ENCODE measurements at regions not wholly inside any gene's neighbourhood (a gene's known extent, or its start where the extent isn't known, plus 50 kb on each side); places are given as distances from the start of the nearest gene placed in this dataset.
A peak's percentile ranks its signal among the peaks of the same experiment; 100 is the strongest.

- WGBS (ENCODE audit: insufficient coverage, low coverage, low lambda C conversion rate, missing lambda C conversion rate), result 52% methylated on average over 2 of the region's 2 CpGs
- no peaks in the 10 kb centered on the region for H3K4me1 ChIP-seq
- DNase-seq (no peak), ATAC-seq (no peak)
- TF ChIP-seq, protein P1, sequence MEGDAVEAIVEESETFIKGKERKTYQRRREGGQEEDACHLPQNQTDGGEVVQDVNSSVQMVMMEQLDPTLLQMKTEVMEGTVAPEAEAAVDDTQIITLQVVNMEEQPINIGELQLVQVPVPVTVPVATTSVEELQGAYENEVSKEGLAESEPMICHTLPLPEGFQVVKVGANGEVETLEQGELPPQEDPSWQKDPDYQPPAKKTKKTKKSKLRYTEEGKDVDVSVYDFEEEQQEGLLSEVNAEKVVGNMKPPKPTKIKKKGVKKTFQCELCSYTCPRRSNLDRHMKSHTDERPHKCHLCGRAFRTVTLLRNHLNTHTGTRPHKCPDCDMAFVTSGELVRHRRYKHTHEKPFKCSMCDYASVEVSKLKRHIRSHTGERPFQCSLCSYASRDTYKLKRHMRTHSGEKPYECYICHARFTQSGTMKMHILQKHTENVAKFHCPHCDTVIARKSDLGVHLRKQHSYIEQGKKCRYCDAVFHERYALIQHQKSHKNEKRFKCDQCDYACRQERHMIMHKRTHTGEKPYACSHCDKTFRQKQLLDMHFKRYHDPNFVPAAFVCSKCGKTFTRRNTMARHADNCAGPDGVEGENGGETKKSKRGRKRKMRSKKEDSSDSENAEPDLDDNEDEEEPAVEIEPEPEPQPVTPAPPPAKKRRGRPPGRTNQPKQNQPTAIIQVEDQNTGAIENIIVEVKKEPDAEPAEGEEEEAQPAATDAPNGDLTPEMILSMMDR (IDR thresholded peaks at IDR 0.05), result no peak
- TF ChIP-seq POLR2A (IDR thresholded peaks at IDR 0.05), result no peak
- H3K4me3 ChIP-seq, result no peak overlapping the region
- no peaks in the 10 kb centered on the region for H3K36me3 ChIP-seq
- H3K9me3 ChIP-seq, result no peaks in the 10 kb centered on the region
- H3K27ac ChIP-seq, result no peak overlapping the region
- no peaks in the 10 kb centered on the region for H3K27me3 ChIP-seq
- intact Hi-C loops (cut with DNase I), result no loop called here
Measured at GRCh38 chr4:124192544-124192943, 520.0 kb downstream of the ANKRD50 start.

GRCh38 chr4:124199185-124199584 lies 513.3 kb downstream of the ANKRD50 start:
- Histone ChIP-seq H3K9me3 (no peaks in the 10 kb centered on the region), H3K36me3 (no peaks in the 10 kb centered on the region), H3K4me1 (no peaks in the 10 kb centered on the region), H3K27ac (no peak overlapping the region), H3K4me3 (no peak overlapping the region), H3K27me3 (no peaks in the 10 kb centered on the region)
- TF ChIP-seq, protein P1 (IDR thresholded peaks at IDR 0.05), result no peak
- TF ChIP-seq POLR2A (IDR thresholded peaks at IDR 0.05), result no peak
- 47% methylated on average over 2 of the region's 2 CpGs for WGBS (ENCODE audit: insufficient coverage, low coverage, low lambda C conversion rate, missing lambda C conversion rate)
- DNase-seq (no peak), ATAC-seq (no peak)
- intact Hi-C loops (cut with DNase I), result no loop called here

DNA sequence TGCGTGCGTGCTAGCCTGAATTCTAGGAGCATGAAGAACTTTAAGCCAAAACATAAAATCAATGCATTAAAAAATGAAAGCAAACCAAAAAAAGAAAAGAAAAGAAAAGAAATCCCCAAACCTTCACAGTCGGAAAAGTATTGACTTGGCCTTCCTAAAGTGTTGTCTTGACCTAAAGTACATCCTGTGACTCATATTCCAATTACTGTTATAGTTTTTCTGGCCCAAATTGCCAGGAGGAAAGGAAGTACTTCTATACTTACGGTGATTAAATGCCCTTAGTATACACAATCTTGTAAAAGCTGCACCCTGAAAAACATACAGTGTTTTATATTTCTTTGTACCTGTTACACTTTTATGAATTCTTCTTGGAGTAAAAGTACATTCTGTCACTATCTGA lies 512.8 kb downstream of the ANKRD50 start:
- Histone ChIP-seq H3K4me3 (no peak overlapping the region), H3K9me3 (no peaks in the 10 kb centered on the region), H3K4me1 (no peaks in the 10 kb centered on the region), H3K27ac (no peak overlapping the region), H3K27me3 (no peaks in the 10 kb centered on the region), H3K36me3 (no peaks in the 10 kb centered on the region)
- DNase-seq, result no peak
- 57% methylated on average over 4 of the region's 4 CpGs for WGBS (ENCODE audit: insufficient coverage, low coverage, low lambda C conversion rate, missing lambda C conversion rate)
- ATAC-seq, result peak in 2 of 4 donors; percentile 23 to 48
- intact Hi-C loops (cut with DNase I), result no loop called here
- no peak for TF ChIP-seq POLR2A (IDR thresholded peaks at IDR 0.05)
- TF ChIP-seq, protein P1 (IDR thresholded peaks at IDR 0.05), result no peak

DNA sequence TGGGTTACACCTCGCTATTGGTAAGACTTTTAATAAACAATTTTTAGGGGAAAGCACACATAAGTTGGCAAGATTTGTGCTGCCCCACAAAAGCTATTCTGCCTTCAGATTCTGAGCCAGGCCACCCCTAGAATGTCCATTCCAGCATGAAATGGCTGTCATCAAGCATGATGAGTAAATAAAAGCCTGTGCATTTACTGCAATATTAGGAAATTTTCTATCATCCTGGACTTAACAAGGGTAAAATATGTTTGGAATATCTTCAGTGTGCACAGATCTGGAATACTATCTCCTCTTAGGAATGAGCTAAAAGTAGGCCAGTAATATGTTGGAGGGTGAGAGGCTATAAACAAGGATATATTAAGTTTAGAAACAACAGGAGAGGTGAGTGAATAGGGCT lies 510.9 kb downstream of the ANKRD50 start:
- DNase-seq (no peak), ATAC-seq (no peak)
- H3K4me1 ChIP-seq, result no peaks in the 10 kb centered on the region
- H3K9me3 ChIP-seq, result no peaks in the 10 kb centered on the region
- H3K27me3 ChIP-seq, result no peaks in the 10 kb centered on the region
- H3K27ac ChIP-seq, result no peak overlapping the region
- TF ChIP-seq POLR2A (IDR thresholded peaks at IDR 0.05), result no peak
- TF ChIP-seq, protein P1 (IDR thresholded peaks at IDR 0.05), result no peak
- H3K4me3 ChIP-seq, result no peak overlapping the region
- WGBS (ENCODE audit: insufficient coverage, low coverage, low lambda C conversion rate, missing lambda C conversion rate), result 31% methylated on average over 1 of the region's 1 CpG
- intact Hi-C loops (cut with DNase I), result no loop called here
- H3K36me3 ChIP-seq, result no peaks in the 10 kb centered on the region

- Histone ChIP-seq H3K27ac (no peak overlapping the region), H3K27me3 (no peaks in the 10 kb centered on the region), H3K9me3 (no peaks in the 10 kb centered on the region), H3K4me1 (no peaks in the 10 kb centered on the region), H3K4me3 (no peak overlapping the region), H3K36me3 (no peaks in the 10 kb centered on the region)
- 11% methylated on average over 2 of the region's 2 CpGs for WGBS (ENCODE audit: insufficient coverage, low coverage, low lambda C conversion rate, missing lambda C conversion rate)
- DNase-seq (no peak), ATAC-seq (no peak)
- intact Hi-C loops (cut with DNase I), result no loop called here
- TF ChIP-seq, protein P1 (IDR thresholded peaks at IDR 0.05), result no peak
- no peak for TF ChIP-seq POLR2A (IDR thresholded peaks at IDR 0.05)
Measured at GRCh38 chr4:124202099-124202498, 510.4 kb downstream of the ANKRD50 start.
